ENCODE measurements at regions not wholly inside any gene's neighbourhood (a gene's known extent, or its start where the extent isn't known, plus 50 kb on each side); places are given as distances from the start of the nearest gene placed in this dataset.

- no peak overlapping the region for H3K27ac Mint-ChIP-seq (ENCODE audit: unreplicated experiment)
- H3K27ac ChIP-seq (ENCODE audit: low read depth, low read length), result no peak overlapping the region
- no peaks in the 10 kb centered on the region for H3K27me3 ChIP-seq (ENCODE audit: insufficient read depth, low read length)
- no peaks in the 10 kb centered on the region for H3K27me3 Mint-ChIP-seq (ENCODE audit: low read depth, unreplicated experiment)
- H3K4me3 ChIP-seq (ENCODE audit: insufficient read depth, low read depth, low read length), result no peak overlapping the region
- no peaks in the 10 kb centered on the region for H3K4me1 Mint-ChIP-seq (ENCODE audit: low read depth, unreplicated experiment)
- H3K4me3 Mint-ChIP-seq (ENCODE audit: unreplicated experiment), result no peak overlapping the region
- TF ChIP-seq EZH2 (IDR thresholded peaks at IDR 0.05; ENCODE audit: insufficient read depth, low read length) (no peak), CTCF (IDR thresholded peaks at IDR 0.05; ENCODE audit: insufficient read depth, low read depth, low read length) (no peak)
- H3K4me2 ChIP-seq (ENCODE audit: low read length), result no peak overlapping the region
- FAIRE-seq (no peak), DNase-seq (ENCODE audit: low read depth) (no peak)
- no peaks in the 10 kb centered on the region for H3K36me3 ChIP-seq (ENCODE audit: insufficient read depth, low read length)
- H3K9me3 Mint-ChIP-seq (ENCODE audit: unreplicated experiment), result no peaks in the 10 kb centered on the region
- no peaks in the 10 kb centered on the region for H4K20me1 ChIP-seq (ENCODE audit: insufficient read depth, low read length)
- no peaks in the 10 kb centered on the region for H3K9me3 ChIP-seq (ENCODE audit: insufficient read depth, low read depth, low read length)
- H3K9ac ChIP-seq (ENCODE audit: low read length), result no peak overlapping the region
- H2AFZ ChIP-seq (ENCODE audit: low read depth, low read length), result no peak overlapping the region
- no peaks in the 10 kb centered on the region for H3K4me1 ChIP-seq (ENCODE audit: insufficient read depth, low read length)
- no peaks in the 10 kb centered on the region for H3K79me2 ChIP-seq (ENCODE audit: insufficient read depth, low read length)
- H3K36me3 Mint-ChIP-seq (ENCODE audit: low read depth, unreplicated experiment), result no peaks in the 10 kb centered on the region
Measured at GRCh38 chr4:134888156-134888555, 686.6 kb upstream of the PABPC4L start.

DNA sequence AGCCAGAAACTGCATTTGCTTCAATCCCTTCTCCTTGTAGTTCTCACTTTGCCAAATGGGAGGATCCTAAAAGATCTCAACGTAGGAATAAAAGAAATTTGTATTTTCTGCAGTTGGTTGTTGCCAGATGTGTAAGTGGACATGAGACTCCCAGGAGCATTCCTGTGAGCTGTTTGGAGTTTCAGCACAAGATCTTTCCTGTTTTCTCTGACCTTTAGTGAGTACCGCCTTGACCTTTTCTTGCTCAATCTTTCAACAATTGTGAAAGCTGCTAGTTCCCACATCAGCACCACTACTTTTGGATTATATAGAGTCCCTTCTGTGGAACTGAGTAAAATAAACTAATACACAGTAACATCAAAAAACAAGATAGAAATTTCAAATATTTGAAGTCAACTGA, 683.8 kb upstream of the PABPC4L start:
- Histone ChIP-seq H3K9me3 (ENCODE audit: insufficient read depth, low read depth, low read length) (no peaks in the 10 kb centered on the region), H3K27me3 (ENCODE audit: insufficient read depth, low read length) (no peaks in the 10 kb centered on the region), H3K4me3 (ENCODE audit: insufficient read depth, low read depth, low read length) (no peak overlapping the region), H3K4me2 (ENCODE audit: low read length) (no peak overlapping the region), H4K20me1 (ENCODE audit: insufficient read depth, low read length) (no peaks in the 10 kb centered on the region), H3K27ac (ENCODE audit: low read depth, low read length) (no peak overlapping the region), H3K4me1 (ENCODE audit: insufficient read depth, low read length) (no peaks in the 10 kb centered on the region), H2AFZ (ENCODE audit: low read depth, low read length) (no peak overlapping the region), H3K79me2 (ENCODE audit: insufficient read depth, low read length) (no peaks in the 10 kb centered on the region), H3K36me3 (ENCODE audit: insufficient read depth, low read length) (no peaks in the 10 kb centered on the region), H3K9ac (ENCODE audit: low read length) (no peak overlapping the region)
- H3K9me3 Mint-ChIP-seq (ENCODE audit: unreplicated experiment), result no peaks in the 10 kb centered on the region
- H3K27me3 Mint-ChIP-seq (ENCODE audit: low read depth, unreplicated experiment), result no peaks in the 10 kb centered on the region
- no peaks in the 10 kb centered on the region for H3K4me1 Mint-ChIP-seq (ENCODE audit: low read depth, unreplicated experiment)
- DNase-seq (ENCODE audit: low read depth) (no peak), FAIRE-seq (no peak)
- TF ChIP-seq CTCF (IDR thresholded peaks at IDR 0.05; ENCODE audit: insufficient read depth, low read depth, low read length), result no peak
- no peak for TF ChIP-seq EZH2 (IDR thresholded peaks at IDR 0.05; ENCODE audit: insufficient read depth, low read length)
- no peak overlapping the region for H3K4me3 Mint-ChIP-seq (ENCODE audit: unreplicated experiment)
- no peak overlapping the region for H3K27ac Mint-ChIP-seq (ENCODE audit: unreplicated experiment)
- H3K36me3 Mint-ChIP-seq (ENCODE audit: low read depth, unreplicated experiment), result no peaks in the 10 kb centered on the region

- no peaks in the 10 kb centered on the region for H3K9me3 ChIP-seq (ENCODE audit: insufficient read depth, low read depth, low read length)
- no peaks in the 10 kb centered on the region for H3K27me3 ChIP-seq (ENCODE audit: insufficient read depth, low read length)
- H3K4me3 ChIP-seq (ENCODE audit: insufficient read depth, low read depth, low read length), result no peak overlapping the region
- H3K79me2 ChIP-seq (ENCODE audit: insufficient read depth, low read length), result no peaks in the 10 kb centered on the region
- no peaks in the 10 kb centered on the region for H3K36me3 ChIP-seq (ENCODE audit: insufficient read depth, low read length)
- no peak overlapping the region for H3K27ac ChIP-seq (ENCODE audit: low read depth, low read length)
- H3K9ac ChIP-seq (ENCODE audit: low read length), result no peak overlapping the region
- no peak overlapping the region for H3K27ac Mint-ChIP-seq (ENCODE audit: unreplicated experiment)
- H3K4me3 Mint-ChIP-seq (ENCODE audit: unreplicated experiment), result no peak overlapping the region
- H3K4me1 ChIP-seq (ENCODE audit: insufficient read depth, low read length), result no peaks in the 10 kb centered on the region
- no peaks in the 10 kb centered on the region for H3K4me1 Mint-ChIP-seq (ENCODE audit: low read depth, unreplicated experiment)
- H3K9me3 Mint-ChIP-seq (ENCODE audit: unreplicated experiment), result no peaks in the 10 kb centered on the region
- peak; percentile 10 for DNase-seq (ENCODE audit: low read depth)
- H3K36me3 Mint-ChIP-seq (ENCODE audit: low read depth, unreplicated experiment), result no peaks in the 10 kb centered on the region
- no peak for FAIRE-seq
- no peak for TF ChIP-seq EZH2 (IDR thresholded peaks at IDR 0.05; ENCODE audit: insufficient read depth, low read length)
- TF ChIP-seq CTCF (IDR thresholded peaks at IDR 0.05; ENCODE audit: insufficient read depth, low read depth, low read length), result no peak
- no peak overlapping the region for H2AFZ ChIP-seq (ENCODE audit: low read depth, low read length)
- H3K4me2 ChIP-seq (ENCODE audit: low read length), result no peak overlapping the region
- H4K20me1 ChIP-seq (ENCODE audit: insufficient read depth, low read length), result no peaks in the 10 kb centered on the region
- no peaks in the 10 kb centered on the region for H3K27me3 Mint-ChIP-seq (ENCODE audit: low read depth, unreplicated experiment)
Measured at GRCh38 chr4:134883831-134884449, 682.4 kb upstream of the PABPC4L start.

Measured in astrocyte (in vitro differentiated cells and primary cell).